SH-SY5Y (cell line): ENCODE measurements at regions not wholly inside any gene's neighbourhood (a gene's known extent, or its start where the extent isn't known, plus 50 kb on each side); places are given as distances from the start of the nearest gene placed in this dataset.

Experiments
- GATA2 ChIP-seq: IDR thresholded peaks from 2 replicates; pipeline ENCODE4 v1.6.1; 2011; ENCODE audit warnings: mild to moderate bottlenecking, low read depth, low read length
- GATA3 ChIP-seq: IDR thresholded peaks from 2 replicates; pipeline ENCODE4 v1.6.1; 2011; ENCODE audit warnings: low read depth, mild to moderate bottlenecking, low read length, moderate library complexity

- no peak for TF ChIP-seq GATA2
- TF ChIP-seq GATA3, result no peak
These were observed 340.6 kb downstream of the MTRR start for GRCh38 chr5:8209500-8209899.
